Activated T-cell treated with anti-CD3 and anti-CD28 coated beads, Interleukin-2, amount 50 U/mL, for 4 hours (primary cell): ENCODE measurements at regions not wholly inside any gene's neighbourhood (a gene's known extent, or its start where the extent isn't known, plus 50 kb on each side); places are given as distances from the start of the nearest gene placed in this dataset.
A peak's percentile ranks its signal among the peaks of the same experiment; 100 is the strongest.
"Not testable (repeated sequence)": the region's sequence is repeated elsewhere in the genome, so short reads cannot be mapped to it uniquely, and the experiment has no call there.

Experiments
- ATAC-seq, 2 donors: fragments of 200-7000 bp; cut with Tn5 transposase; one replicate each; pipeline ENCODE4 v1.10.0; 2021
- DNase-seq: peaks from one replicate; pipeline ENCODE4 v3.0.0-alpha.2; 2020
- H3K27me3 Mint-ChIP-seq: one replicate; pipeline ENCODE4 v1.8.0; 2021; ENCODE audit warnings: low read depth, mixed read lengths
- H3K36me3 Mint-ChIP-seq: one replicate; pipeline ENCODE4 v1.8.0; 2022; ENCODE audit warnings: mixed read lengths; ENCODE audit not compliant: insufficient read depth
- H3K4me1 Mint-ChIP-seq: one replicate; pipeline ENCODE4 v1.8.0; 2021; ENCODE audit warnings: low read depth, mixed read lengths
- H3K4me3 Mint-ChIP-seq: one replicate; pipeline ENCODE4 v1.8.0; 2021; ENCODE audit warnings: mild to moderate bottlenecking, moderate library complexity, mixed read lengths
- H3K9me3 Mint-ChIP-seq: one replicate; pipeline ENCODE4 v1.8.0; 2021; ENCODE audit warnings: mixed read lengths

DNA sequence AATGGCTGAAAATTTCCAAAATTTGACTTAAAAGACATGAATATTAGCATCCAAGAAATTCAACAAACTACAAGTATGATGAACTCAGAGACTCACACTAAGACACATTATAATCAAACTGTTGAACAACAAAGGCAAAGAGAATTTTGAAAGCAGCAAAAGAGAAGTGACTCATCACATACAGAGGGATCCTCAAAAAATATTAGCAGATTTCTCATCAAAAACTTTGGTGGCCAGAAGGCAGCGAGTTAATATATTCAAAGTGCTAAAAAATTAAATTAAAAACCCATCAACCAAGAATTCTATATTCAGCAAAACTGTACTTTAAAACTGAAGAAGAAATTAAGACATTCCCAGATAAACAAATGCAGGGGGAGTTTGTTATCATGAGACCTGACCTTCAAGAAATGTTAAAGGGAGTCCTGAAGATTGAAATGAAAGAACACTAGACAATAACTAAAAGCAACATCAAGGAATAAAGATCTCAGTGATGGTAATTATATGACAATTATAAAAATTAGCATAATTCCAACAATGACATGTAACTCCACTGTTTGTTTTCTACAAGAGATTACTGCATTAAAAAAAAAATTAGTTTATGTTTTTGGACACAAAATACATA is 150.0 kb downstream of the RNASET2 start:
- ATAC-seq (no peak), DNase-seq (no peak)
- Mint-ChIP-seq H3K4me1 (no peaks in the 10 kb centered on the region), H3K4me3 (no peak overlapping the region), H3K36me3 (peaks cover 19% of the 10 kb centered on the region), H3K27me3 (no peaks in the 10 kb centered on the region), H3K9me3 (peaks cover 26% of the 10 kb centered on the region)

DNA sequence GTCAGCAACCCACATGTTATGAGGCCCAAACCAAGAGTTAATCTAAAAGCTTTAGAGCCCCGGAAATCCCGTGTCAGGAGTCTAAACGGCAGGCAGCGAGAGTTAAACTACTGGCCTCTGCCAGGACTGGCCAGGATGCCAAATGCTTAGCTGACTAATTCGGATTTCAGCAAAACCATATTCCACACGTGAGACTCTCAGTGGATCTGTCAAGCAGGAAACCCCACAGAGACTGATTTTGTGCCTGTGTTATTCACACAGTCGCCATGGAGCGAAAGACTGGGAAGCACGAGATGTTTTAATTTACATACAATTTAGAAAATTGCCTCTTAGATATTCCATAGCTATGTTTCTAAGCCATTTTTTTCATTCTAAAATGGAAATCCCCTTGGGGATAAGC is 152.9 kb downstream of the RNASET2 start:
- DNase-seq = no peak
- no peaks in the 10 kb centered on the region for H3K4me1 Mint-ChIP-seq
- H3K36me3 Mint-ChIP-seq = peaks cover 18% of the 10 kb centered on the region
- ATAC-seq = no peak
- peaks cover 26% of the 10 kb centered on the region for H3K9me3 Mint-ChIP-seq
- H3K27me3 Mint-ChIP-seq = no peaks in the 10 kb centered on the region
- H3K4me3 Mint-ChIP-seq = no peak overlapping the region

DNA sequence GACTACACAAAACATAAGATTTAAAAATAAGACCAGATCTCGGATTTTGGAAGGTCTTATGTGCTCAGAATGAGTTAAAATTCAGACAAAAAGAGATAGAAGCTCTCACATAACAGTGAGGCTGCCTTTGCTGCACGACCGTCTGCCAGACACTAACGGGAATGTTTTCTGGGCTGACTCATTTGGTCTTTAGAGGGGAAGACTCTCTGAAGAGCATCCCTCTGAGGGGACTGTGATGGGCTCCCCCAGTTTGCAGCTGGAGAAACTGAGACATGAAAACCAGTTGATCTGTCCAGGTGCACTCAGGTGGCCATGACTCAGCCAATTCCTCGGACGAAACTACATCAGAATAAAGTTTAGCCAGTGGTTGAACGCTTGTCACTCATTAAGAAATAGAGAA is 153.9 kb downstream of the RNASET2 start:
- no peak for ATAC-seq
- no peak overlapping the region for H3K4me3 Mint-ChIP-seq
- no peak for DNase-seq
- H3K4me1 Mint-ChIP-seq = no peaks in the 10 kb centered on the region
- peaks cover 13% of the 10 kb centered on the region for H3K36me3 Mint-ChIP-seq
- H3K27me3 Mint-ChIP-seq = no peaks in the 10 kb centered on the region
- peaks cover 21% of the 10 kb centered on the region for H3K9me3 Mint-ChIP-seq

DNA sequence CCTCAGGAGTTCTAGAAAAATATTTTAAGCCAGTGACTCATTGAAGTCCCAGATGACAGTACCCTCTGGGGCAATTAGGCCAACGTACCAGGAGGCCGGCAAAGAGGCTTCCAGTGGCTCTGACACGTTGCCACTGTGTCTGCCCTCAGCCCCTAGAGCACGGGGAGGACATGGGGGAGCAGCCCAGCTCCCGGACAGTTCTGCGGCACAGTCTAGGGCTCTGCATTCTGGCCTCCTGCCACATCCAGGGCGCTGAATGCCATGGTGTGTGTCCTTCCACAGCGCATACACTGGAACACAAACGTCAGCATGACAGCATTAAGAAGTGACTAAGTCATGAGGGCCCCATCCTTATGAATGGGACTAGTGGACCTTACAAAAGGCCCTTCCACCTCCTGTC is 156.2 kb downstream of the RNASET2 start:
- DNase-seq (no peak), ATAC-seq (no peak)
- Mint-ChIP-seq H3K4me1 (no peaks in the 10 kb centered on the region), H3K9me3 (peaks cover 2% of the 10 kb centered on the region), H3K4me3 (no peak overlapping the region), H3K36me3 (peaks cover 2% of the 10 kb centered on the region), H3K27me3 (no peaks in the 10 kb centered on the region)

DNA sequence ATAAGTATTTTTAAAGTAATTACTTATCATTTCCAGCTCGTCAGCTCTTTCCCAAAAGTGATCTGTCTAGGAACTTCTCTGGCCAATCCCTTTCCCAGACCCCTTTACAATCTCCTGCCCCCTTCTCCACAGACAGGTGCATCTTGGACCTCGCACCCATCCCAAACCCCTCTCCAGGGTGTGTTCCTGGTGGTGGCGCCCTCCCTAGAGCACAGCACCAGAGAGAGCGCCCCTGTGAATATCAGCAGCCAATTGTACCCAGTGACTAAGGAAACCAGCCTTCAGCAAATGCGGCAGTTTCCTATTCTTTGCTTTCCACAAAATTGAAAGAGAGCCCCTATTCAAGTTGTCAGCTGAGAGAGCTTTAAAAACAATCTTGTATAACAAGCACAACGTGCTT is 157.7 kb downstream of the RNASET2 start:
- no peaks in the 10 kb centered on the region for H3K27me3 Mint-ChIP-seq
- no peaks in the 10 kb centered on the region for H3K4me1 Mint-ChIP-seq
- no peak for DNase-seq
- no peak for ATAC-seq
- peaks cover 2% of the 10 kb centered on the region for H3K36me3 Mint-ChIP-seq
- no peak overlapping the region for H3K4me3 Mint-ChIP-seq
- H3K9me3 Mint-ChIP-seq = no peaks in the 10 kb centered on the region

DNA sequence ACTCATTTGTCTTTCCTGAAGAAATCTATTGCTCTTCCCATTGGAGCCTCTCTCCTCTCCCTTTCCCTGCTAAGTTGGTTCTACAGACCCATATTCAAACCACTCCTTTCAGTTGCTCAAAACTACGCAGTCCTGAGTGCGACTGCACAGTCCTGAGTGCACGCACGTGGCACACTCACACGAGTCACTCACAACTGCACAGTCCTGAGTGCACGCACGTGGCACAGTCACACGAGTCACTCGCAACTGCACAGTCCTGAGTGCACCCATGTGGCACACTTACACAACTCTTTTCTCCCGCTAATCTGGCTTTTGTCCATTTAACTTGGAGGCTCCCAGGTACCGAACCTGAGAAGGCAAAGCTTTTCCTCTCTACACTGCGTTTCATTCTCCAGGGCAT is 159.7 kb downstream of the RNASET2 start:
- no peaks in the 10 kb centered on the region for H3K27me3 Mint-ChIP-seq
- ATAC-seq (no peak), DNase-seq (no peak)
- H3K4me3 Mint-ChIP-seq = no peak overlapping the region
- H3K4me1 Mint-ChIP-seq = no peaks in the 10 kb centered on the region
- peaks cover 2% of the 10 kb centered on the region for H3K36me3 Mint-ChIP-seq
- H3K9me3 Mint-ChIP-seq = no peaks in the 10 kb centered on the region

DNA sequence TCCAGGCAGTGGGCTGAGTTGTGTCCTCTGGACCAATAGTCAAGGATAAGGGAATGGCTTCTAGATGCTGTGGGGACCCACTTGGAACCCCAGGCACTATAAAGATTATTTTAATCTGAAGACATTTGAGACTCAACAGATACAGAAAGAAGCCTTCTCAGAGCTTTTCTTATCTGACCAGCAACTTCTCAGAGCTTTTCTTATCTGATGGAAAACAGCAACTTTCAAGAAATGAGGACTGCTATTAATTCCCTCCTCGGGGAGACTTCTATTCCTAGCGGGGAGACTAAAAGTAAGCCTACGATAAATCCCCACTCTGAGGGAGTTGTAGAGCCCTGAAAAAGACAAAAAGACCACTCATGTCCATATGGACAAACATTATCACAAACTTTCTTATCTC is 160.5 kb downstream of the RNASET2 start:
- Mint-ChIP-seq H3K9me3 (no peaks in the 10 kb centered on the region), H3K27me3 (no peaks in the 10 kb centered on the region), H3K4me3 (no peak overlapping the region), H3K36me3 (peaks cover 2% of the 10 kb centered on the region), H3K4me1 (no peaks in the 10 kb centered on the region)
- ATAC-seq (no peak), DNase-seq (no peak)

DNA sequence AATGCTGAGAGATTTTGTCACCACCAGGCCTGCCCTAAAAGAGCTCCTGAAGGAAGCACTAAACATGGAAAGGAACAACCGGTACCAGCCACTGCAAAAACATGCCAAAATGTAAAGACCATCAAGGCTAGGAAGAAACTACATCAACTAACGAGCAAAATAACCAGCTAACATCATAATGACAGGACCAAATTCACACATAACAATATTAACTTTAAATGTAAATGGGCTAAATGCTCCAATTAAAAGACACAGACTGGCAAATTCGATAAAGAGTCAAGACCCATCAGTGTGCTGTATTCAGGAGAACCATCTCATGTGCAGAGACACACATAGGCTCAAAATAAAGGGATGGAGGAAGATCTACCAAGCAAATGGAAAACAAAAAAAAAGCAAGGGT is 163.8 kb upstream of the RPS6KA2 start:
- H3K4me3 Mint-ChIP-seq, H3K9me3 Mint-ChIP-seq, H3K27me3 Mint-ChIP-seq, DNase-seq, ATAC-seq, H3K4me1 Mint-ChIP-seq, H3K36me3 Mint-ChIP-seq: not testable (repeated sequence)

DNA sequence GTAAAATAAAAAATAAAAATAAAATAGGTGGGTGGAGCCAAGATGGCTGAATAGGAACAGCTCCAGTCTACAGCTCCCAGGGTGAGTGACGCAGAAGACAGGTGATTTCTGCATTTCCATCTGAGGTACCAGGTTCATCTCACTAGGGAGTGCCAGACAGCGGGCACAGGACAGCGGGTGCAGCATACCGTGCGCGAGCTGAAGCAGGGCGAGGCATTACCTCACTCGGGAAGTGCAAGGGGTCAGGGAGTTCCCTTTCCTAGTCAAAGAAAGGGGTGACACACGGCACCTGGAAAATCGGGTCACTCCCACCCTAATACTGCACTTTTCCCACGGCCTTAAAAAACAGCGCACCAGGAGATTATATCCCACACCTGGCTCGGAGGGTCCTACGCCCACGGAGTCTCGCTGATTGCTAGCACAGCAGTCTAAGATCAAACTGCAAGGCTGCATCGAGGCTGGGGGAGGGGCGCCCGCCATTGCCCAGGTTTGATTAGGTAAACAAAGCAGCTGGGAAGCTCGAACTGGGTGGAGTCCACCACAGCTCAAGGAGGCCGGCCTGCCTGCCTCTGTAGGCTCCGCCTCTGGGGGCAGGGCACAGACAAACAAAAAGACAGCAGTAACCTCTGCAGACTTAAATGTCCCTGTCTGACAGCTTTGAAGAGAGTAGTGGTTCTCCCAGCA is 161.9 kb upstream of the RPS6KA2 start:
- not testable (repeated sequence) for ATAC-seq, H3K27me3 Mint-ChIP-seq, H3K4me1 Mint-ChIP-seq, DNase-seq, H3K36me3 Mint-ChIP-seq, H3K4me3 Mint-ChIP-seq, H3K9me3 Mint-ChIP-seq

DNA sequence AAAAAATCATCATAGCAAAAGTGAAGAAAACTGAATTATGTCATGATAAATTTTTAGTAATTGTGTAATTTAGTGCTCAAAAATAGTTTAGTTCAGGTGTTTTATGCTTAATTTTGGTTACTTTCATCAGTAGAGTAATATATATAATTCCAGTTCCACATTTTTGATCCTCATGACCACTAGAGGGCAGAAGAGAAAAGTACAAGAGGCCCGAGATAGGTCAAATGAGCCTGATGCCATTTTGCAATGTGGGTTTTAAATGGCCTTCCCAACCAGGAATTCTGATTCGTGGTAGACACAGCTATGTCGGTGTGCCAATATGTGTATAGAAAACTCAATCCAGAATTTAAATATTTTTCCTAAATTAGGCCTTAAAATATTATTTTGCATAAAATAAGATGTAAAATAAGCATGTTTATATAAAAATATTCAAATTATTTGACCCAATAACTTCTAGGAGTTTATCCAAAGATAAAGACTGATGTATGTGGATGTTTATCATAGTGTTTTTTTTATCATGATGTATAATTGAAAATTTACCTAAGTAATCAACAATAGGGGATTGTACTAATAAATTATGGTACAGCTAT is 159.7 kb upstream of the RPS6KA2 start:
- H3K4me1 Mint-ChIP-seq = no peaks in the 10 kb centered on the region
- peak in 1 of 2 donors; percentile 41 for ATAC-seq
- no peaks in the 10 kb centered on the region for H3K27me3 Mint-ChIP-seq
- no peak overlapping the region for H3K4me3 Mint-ChIP-seq
- H3K36me3 Mint-ChIP-seq = no peaks in the 10 kb centered on the region
- DNase-seq = no peak
- no peaks in the 10 kb centered on the region for H3K9me3 Mint-ChIP-seq

DNA sequence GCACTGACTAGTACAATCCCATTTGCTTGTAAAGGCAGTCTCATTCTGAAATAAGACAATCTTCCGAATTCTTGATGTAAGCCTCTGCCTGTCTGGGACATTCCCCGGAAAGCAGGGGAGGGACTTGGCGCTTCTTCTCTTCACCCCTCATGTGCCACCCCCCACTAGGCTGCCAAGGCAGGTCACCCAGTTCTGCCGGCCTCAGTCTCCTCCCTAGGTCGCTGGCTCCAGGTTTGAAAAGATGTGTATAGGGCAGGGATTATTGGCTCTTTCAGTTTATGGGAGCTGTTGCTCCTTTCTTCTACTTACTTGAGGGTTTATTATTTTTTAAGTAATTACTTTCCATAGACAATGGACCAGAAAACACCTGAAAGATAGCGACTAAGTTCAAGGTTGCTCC is 158.1 kb upstream of the RPS6KA2 start:
- Mint-ChIP-seq H3K36me3 (no peaks in the 10 kb centered on the region), H3K4me3 (no peak overlapping the region), H3K9me3 (no peaks in the 10 kb centered on the region), H3K27me3 (no peaks in the 10 kb centered on the region), H3K4me1 (no peaks in the 10 kb centered on the region)
- DNase-seq (no peak), ATAC-seq (no peak)

DNA sequence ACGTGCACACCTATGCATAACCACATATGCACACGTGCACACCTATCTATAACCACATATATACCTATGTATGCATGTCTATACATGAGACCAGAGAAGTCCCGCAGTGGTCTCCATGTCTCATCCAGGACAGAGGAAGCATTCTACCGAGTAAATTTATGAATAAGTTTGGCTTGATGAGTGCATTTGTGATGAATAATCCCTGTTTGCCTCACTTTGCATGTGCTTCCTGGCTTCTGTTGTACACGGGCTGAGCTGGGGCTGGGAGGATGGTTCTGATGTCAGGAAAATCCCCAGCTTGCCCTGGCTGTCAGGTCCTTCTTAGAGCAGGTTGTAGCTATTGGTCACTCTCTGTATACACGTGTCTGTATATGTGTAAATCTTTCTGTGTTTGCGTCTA is 157.6 kb upstream of the RPS6KA2 start:
- Mint-ChIP-seq H3K9me3 (no peaks in the 10 kb centered on the region), H3K36me3 (no peaks in the 10 kb centered on the region), H3K4me1 (no peaks in the 10 kb centered on the region), H3K4me3 (no peak overlapping the region), H3K27me3 (no peaks in the 10 kb centered on the region)
- ATAC-seq (no peak), DNase-seq (no peak)

DNA sequence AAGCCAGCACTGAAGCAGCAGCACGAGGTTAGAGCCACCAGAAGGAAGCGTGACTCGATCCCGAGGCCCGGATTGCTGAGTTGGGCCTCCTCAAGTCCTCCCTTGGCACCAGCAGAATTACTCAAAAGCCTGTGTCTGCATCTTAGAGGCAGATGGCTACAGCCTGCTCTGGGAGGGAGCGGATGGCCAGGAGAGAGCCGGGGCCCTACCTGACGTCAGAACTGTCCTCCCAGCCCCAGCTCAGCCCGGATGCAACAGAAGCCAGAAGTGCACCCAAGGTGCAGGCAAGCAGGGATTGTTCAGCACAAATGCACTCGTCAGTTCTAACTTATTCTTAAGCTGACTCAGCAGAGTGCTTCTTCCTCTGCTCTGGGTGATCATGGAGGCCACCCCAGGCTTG is 155.5 kb upstream of the RPS6KA2 start:
- Mint-ChIP-seq H3K27me3 (no peaks in the 10 kb centered on the region), H3K4me3 (no peak overlapping the region), H3K4me1 (no peaks in the 10 kb centered on the region), H3K9me3 (no peaks in the 10 kb centered on the region), H3K36me3 (no peaks in the 10 kb centered on the region)
- ATAC-seq = no peak
- DNase-seq = no peak

DNA sequence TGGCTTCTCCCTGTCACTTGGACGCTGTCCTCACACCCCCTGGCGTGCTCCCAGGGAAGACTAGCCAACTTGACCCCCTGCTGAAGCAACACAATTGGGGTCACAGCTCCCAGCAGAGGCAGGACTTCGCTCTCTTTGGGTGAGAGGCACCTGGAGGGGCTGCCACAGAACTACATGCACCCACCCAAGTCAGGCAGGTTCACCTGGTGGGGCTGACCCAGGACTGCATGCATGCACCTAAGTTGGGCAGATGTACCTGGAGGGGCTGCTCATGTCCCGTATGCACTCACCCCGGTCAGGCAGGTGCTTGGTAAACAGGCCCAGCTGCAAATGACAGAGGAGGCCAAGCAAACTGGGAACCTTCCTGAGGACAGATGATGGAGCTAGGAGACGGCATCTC is 154.3 kb upstream of the RPS6KA2 start:
- no peaks in the 10 kb centered on the region for H3K36me3 Mint-ChIP-seq

DNA sequence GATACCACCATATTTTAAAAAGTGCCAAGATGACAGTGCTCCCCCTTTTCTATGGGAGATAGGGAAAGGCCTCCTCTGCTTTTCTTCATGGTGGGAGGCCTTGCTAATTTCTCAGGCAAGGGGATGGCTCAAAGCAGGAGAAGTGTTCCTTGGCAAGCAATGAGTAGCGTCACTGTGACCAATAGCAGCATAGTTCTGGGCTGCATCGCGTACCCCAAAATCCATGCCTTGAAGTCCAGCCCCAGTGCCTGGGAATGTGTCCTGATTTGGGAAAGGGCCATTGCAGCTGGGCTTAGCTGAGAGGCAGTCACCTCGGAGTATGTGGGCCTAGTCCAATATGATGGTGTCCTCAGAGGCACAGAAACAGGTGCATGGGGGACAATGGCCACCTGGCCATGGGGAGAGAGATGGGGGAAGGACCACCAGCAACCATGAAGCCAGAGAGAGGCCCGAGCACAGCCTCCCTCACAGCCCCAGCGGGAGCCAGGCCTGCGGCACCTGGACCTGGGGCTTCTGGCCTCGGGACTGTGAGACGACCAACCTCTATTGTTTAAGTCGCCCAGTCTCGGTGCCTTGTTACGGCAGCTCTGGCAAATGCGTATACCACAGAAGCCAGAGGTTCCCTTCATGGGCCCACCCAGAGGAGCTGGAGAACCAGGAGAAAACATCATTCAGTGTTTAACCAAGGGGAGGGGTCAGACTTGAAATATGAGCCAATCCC is 153.1 kb upstream of the RPS6KA2 start:
- H3K4me3 Mint-ChIP-seq = no peak overlapping the region
- no peaks in the 10 kb centered on the region for H3K9me3 Mint-ChIP-seq
- no peaks in the 10 kb centered on the region for H3K36me3 Mint-ChIP-seq
- no peaks in the 10 kb centered on the region for H3K27me3 Mint-ChIP-seq
- no peaks in the 10 kb centered on the region for H3K4me1 Mint-ChIP-seq
- no peak for DNase-seq
- no peak for ATAC-seq

More for the DNA sequence above, 154.3 kb upstream of the RPS6KA2 start:
- Mint-ChIP-seq H3K4me3 (no peak overlapping the region), H3K4me1 (no peaks in the 10 kb centered on the region), H3K9me3 (no peaks in the 10 kb centered on the region), H3K27me3 (no peaks in the 10 kb centered on the region)
- DNase-seq (no peak), ATAC-seq (no peak)
